GM08714 (cell line): ENCODE measurements at regions not wholly inside any gene's neighbourhood (a gene's known extent, or its start where the extent isn't known, plus 50 kb on each side); places are given as distances from the start of the nearest gene placed in this dataset.
A peak's percentile ranks its signal among the peaks of the same experiment; 100 is the strongest.

Experiments
- H3K4me3 ChIP-seq: fragments of 200-500 bp; sonication (Bioruptor generic); 2 replicates; pipeline ENCODE4 v1.5.1; 2014; ENCODE audit warnings: mild to moderate bottlenecking, low read length, inconsistent platforms
- ZNF274 ChIP-seq: IDR thresholded peaks from 2 replicates; pipeline ENCODE4 v1.6.1; 2012; ENCODE audit warnings: mild to moderate bottlenecking, low read depth, low read length

- TF ChIP-seq ZNF274: no peak
- H3K4me3 ChIP-seq: peak overlapping the region; percentile 31; the same call in 1 of the 2 replicates
Measured at GRCh38 chr1:234842726-234843641, 233.0 kb upstream of the IRF2BP2 start.

GRCh38 chr1:234841710-234842231 lies 231.8 kb upstream of the IRF2BP2 start:
- TF ChIP-seq ZNF274: no peak
- no peak overlapping the region; the same call in 1 of the 2 replicates for H3K4me3 ChIP-seq

- no peak for TF ChIP-seq ZNF274
- H3K4me3 ChIP-seq: no peak overlapping the region; the same call in 1 of the 2 replicates
Measured at GRCh38 chr1:234841281-234841680, 231.3 kb upstream of the IRF2BP2 start.

GRCh38 chr1:234840843-234841242 lies 230.9 kb upstream of the IRF2BP2 start:
- TF ChIP-seq ZNF274: no peak
- H3K4me3 ChIP-seq: no peak overlapping the region

GRCh38 chr1:234840253-234840652 lies 230.3 kb upstream of the IRF2BP2 start:
- TF ChIP-seq ZNF274: no peak
- H3K4me3 ChIP-seq: no peak overlapping the region

GRCh38 chr1:234839663-234840062 lies 229.7 kb upstream of the IRF2BP2 start:
- TF ChIP-seq ZNF274: no peak
- H3K4me3 ChIP-seq: no peak overlapping the region

- no peak for TF ChIP-seq ZNF274
- no peak overlapping the region for H3K4me3 ChIP-seq
Measured at GRCh38 chr1:234838820-234839219, 228.8 kb upstream of the IRF2BP2 start.

GRCh38 chr1:234838182-234838581 lies 228.2 kb upstream of the IRF2BP2 start:
- H3K4me3 ChIP-seq: no peak overlapping the region
- no peak for TF ChIP-seq ZNF274

GRCh38 chr1:234837713-234838112 lies 227.7 kb upstream of the IRF2BP2 start:
- TF ChIP-seq ZNF274: no peak
- H3K4me3 ChIP-seq: no peak overlapping the region

- TF ChIP-seq ZNF274: no peak
Measured at GRCh38 chr1:234836776-234837357, 226.9 kb upstream of the IRF2BP2 start.

GRCh38 chr1:234836045-234836681 lies 226.2 kb upstream of the IRF2BP2 start:
- no peak overlapping the region for H3K4me3 ChIP-seq
- no peak for TF ChIP-seq ZNF274

More at GRCh38 chr1:234836776-234837357, 226.9 kb upstream of the IRF2BP2 start:
- no peak overlapping the region for H3K4me3 ChIP-seq

GRCh38 chr1:234835239-234835638 lies 225.3 kb upstream of the IRF2BP2 start:
- TF ChIP-seq ZNF274: no peak

GRCh38 chr1:234833646-234834045 lies 223.7 kb upstream of the IRF2BP2 start:
- H3K4me3 ChIP-seq: no peak overlapping the region
- TF ChIP-seq ZNF274: no peak

More at GRCh38 chr1:234835239-234835638, 225.3 kb upstream of the IRF2BP2 start:
- H3K4me3 ChIP-seq: no peak overlapping the region

- no peak for TF ChIP-seq ZNF274
- no peak overlapping the region for H3K4me3 ChIP-seq
Measured at GRCh38 chr1:234833118-234833517, 223.1 kb upstream of the IRF2BP2 start.
